HCT116 (cell line): ENCODE measurements at regions not wholly inside any gene's neighbourhood (a gene's known extent, or its start where the extent isn't known, plus 50 kb on each side); places are given as distances from the start of the nearest gene placed in this dataset.

Experiments
- ATAC-seq: fragments of 200-7000 bp; cut with Tn5 transposase; 2 replicates; pipeline ENCODE4 v1.9.1; 2020; ENCODE audit warnings: mild to moderate bottlenecking, moderate library complexity
- BruUV-seq: library from RNA; stranded (reverse); fragments of 400-500 nt; replicated peaks from 2 replicates; lab custom pipeline; 2021; lab: Mats Ljungman, UMichigan
- CTCF ChIA-PET: fragments of 300-600 bp; sonication (Branson Sonifier 250); formaldehyde crosslinking; loops from one replicate; lab custom pipeline; 2021; ENCODE audit warnings: antibody characterized with exemption; lab: Charles Lee
- POLR2A ChIA-PET: fragments of 300-600, 350-600 bp; sonication (Branson Sonifier 250); formaldehyde crosslinking; loops from one replicate; lab custom pipeline; 2021; ENCODE audit warnings: antibody characterized with exemption; lab: Charles Lee
- RAD21 ChIA-PET, 2 experiments: fragments of 300-600 bp; sonication (Branson Sonifier 250); formaldehyde crosslinking; loops; one replicate each; lab custom pipeline; 2023; ENCODE audit warnings: low total read pairs in 2 of 2; ENCODE audit not compliant: uncharacterized antibody in 2 of 2, unreplicated experiment in 2 of 2, low non-redundant PET in 1 of 2; lab: Charles Lee
- DNase-seq: peaks from one replicate; pipeline ENCODE4 v3.0.0-alpha.2; 2010; ENCODE audit warnings: low read depth, low spot score
- H2AFZ ChIP-seq: fragments of 200-600 bp; shearing (Covaris generic), sonication (generic); 2 replicates; pipeline ENCODE4 v1.6.1; 2017; ENCODE audit warnings: low read depth, mixed run types, mixed read lengths, antibody characterized with exemption, low read length; ENCODE audit not compliant: poor library complexity, severe bottlenecking
- H3K27ac ChIP-seq: 2 replicates; pipeline ENCODE4 v1.5.1; 2012; ENCODE audit warnings: low read depth, low read length
- H3K27me3 ChIP-seq: fragments of 200-600 bp; sonication (generic); 2 replicates; pipeline ENCODE4 v1.6.1; 2016; ENCODE audit warnings: mixed run types, low read length, mixed read lengths; ENCODE audit not compliant: insufficient read depth
- H3K36me3 ChIP-seq, 2 experiments: fragments of 200-500 bp in 1 of 2; fragments of 200-600 bp in 1 of 2; sonication (Bioruptor generic) in 1 of 2; sonication (generic) in 1 of 2; 2 replicates each; pipeline versions ENCODE4 v1.5.1 to v1.6.1; 2014 to 2016; ENCODE audit warnings: low read length in 2 of 2, inconsistent platforms in 1 of 2, mixed read lengths in 1 of 2, mixed run types in 1 of 2; ENCODE audit not compliant: insufficient read depth in 2 of 2, control insufficient read depth in 1 of 2
- H3K4me1 ChIP-seq, 2 experiments: fragments of 200-600 bp in 1 of 2; sonication (generic) in 1 of 2; 2 replicates each; pipeline versions ENCODE4 v1.5.1 to v1.6.1; 2012 to 2017; ENCODE audit warnings: low read length in 2 of 2, inconsistent platforms in 1 of 2, mild to moderate bottlenecking in 1 of 2, mixed read lengths in 1 of 2, mixed run types in 1 of 2, moderate library complexity in 1 of 2; ENCODE audit not compliant: insufficient read depth in 2 of 2, control insufficient read depth in 1 of 2
- H3K4me2 ChIP-seq: fragments of 200-600 bp; sonication (generic); 2 replicates; pipeline ENCODE4 v1.6.1; 2017; ENCODE audit warnings: mixed run types, low read length, mixed read lengths
- H3K4me3 ChIP-seq, 2 experiments: fragments of 200-600 bp in 1 of 2; sonication (generic) in 1 of 2; replicated peaks in 1 of 2; 2 replicates each; pipeline ENCODE4 v1.5.1; 2011 to 2016; ENCODE audit warnings: low read length in 2 of 2, control low read depth in 1 of 2, low read depth in 1 of 2, mild to moderate bottlenecking in 1 of 2, mixed read lengths in 1 of 2, mixed run types in 1 of 2
- H3K79me2 ChIP-seq: fragments of 200-600 bp; sonication (generic); 2 replicates; pipeline ENCODE4 v1.6.1; 2017; ENCODE audit warnings: mild to moderate bottlenecking, mixed run types, low read length, moderate library complexity, mixed read lengths; ENCODE audit not compliant: insufficient read depth
- H3K9ac ChIP-seq: fragments of 200-600 bp; sonication (generic); 2 replicates; pipeline ENCODE4 v1.6.1; 2016; ENCODE audit warnings: low read length, mixed read lengths
- H3K9me2 ChIP-seq: fragments of 200-600 bp; sonication (generic), shearing (Covaris generic); 2 replicates; pipeline ENCODE4 v1.6.1; 2017; ENCODE audit warnings: mixed run types, mild to moderate bottlenecking, moderate library complexity; ENCODE audit not compliant: insufficient read depth
- H3K9me3 ChIP-seq, 2 experiments: fragments of 200-500 bp in 1 of 2; fragments of 200-600 bp in 1 of 2; sonication (Bioruptor generic) in 1 of 2; sonication (generic) in 1 of 2; 2 replicates each; pipeline ENCODE4 v1.6.1; 2014 to 2017; ENCODE audit warnings: low read length in 2 of 2, mixed read lengths in 2 of 2, inconsistent platforms in 1 of 2, low read depth in 1 of 2, mild to moderate bottlenecking in 1 of 2, mixed run types in 1 of 2, moderate library complexity in 1 of 2; ENCODE audit not compliant: control insufficient read depth in 1 of 2, insufficient read depth in 1 of 2
- H4K20me1 ChIP-seq: fragments of 200-600 bp; sonication (generic), shearing (Covaris generic); 2 replicates; pipeline ENCODE4 v1.6.1; 2017; ENCODE audit warnings: mixed run types, mild to moderate bottlenecking, moderate library complexity; ENCODE audit not compliant: insufficient read depth
- ATF3 ChIP-seq: IDR thresholded peaks from 2 replicates; pipeline ENCODE4 v1.6.1; 2012
- CBX3 ChIP-seq: IDR thresholded peaks from 2 replicates; pipeline ENCODE4 v1.6.1; 2012; ENCODE audit warnings: low read depth
- CTCF ChIP-seq, 3 experiments: fragments of 200-600 bp in 1 of 3; sonication (generic) in 1 of 3; IDR thresholded peaks in 2 of 3; conservative IDR thresholded peaks in 1 of 3; 2 replicates each; pipeline ENCODE4 v1.5.1; 2012 to 2017; ENCODE audit warnings: low read depth in 2 of 3, low read length in 2 of 3, antibody characterized with exemption in 1 of 3, borderline replicate concordance in 1 of 3, control low read depth in 1 of 3, mild to moderate bottlenecking in 1 of 3, mixed read lengths in 1 of 3, mixed run types in 1 of 3, moderate library complexity in 1 of 3; ENCODE audit not compliant: insufficient read depth in 1 of 3
- EGR1 ChIP-seq: IDR thresholded peaks from 2 replicates; pipeline ENCODE4 v1.6.1; 2012; ENCODE audit warnings: low read depth
- ELF1 ChIP-seq: IDR thresholded peaks from 2 replicates; pipeline ENCODE4 v1.6.1; 2012; ENCODE audit warnings: low read depth, borderline replicate concordance
- EZH2 ChIP-seq: fragments of 200-600 bp; sonication (generic); IDR thresholded peaks from 2 replicates; pipeline ENCODE4 v1.6.1; 2017; ENCODE audit warnings: antibody characterized with exemption, mixed run types
- EZH2phosphoT487 ChIP-seq: fragments of 200-600 bp; IDR thresholded peaks from 2 replicates; pipeline ENCODE4 v1.6.1; 2018; ENCODE audit warnings: antibody characterized with exemption, borderline replicate concordance
- JUND ChIP-seq: IDR thresholded peaks from 2 replicates; pipeline ENCODE4 v1.6.1; 2012
- MAX ChIP-seq: IDR thresholded peaks from 2 replicates; pipeline ENCODE4 v1.6.1; 2012
- POLR2A ChIP-seq: IDR thresholded peaks from 2 replicates; pipeline ENCODE4 v1.7.0; 2011; ENCODE audit warnings: borderline replicate concordance; ENCODE audit not compliant: insufficient read depth, insufficient read length; ENCODE audit errors: extremely low read depth
- RAD21 ChIP-seq: IDR thresholded peaks from 2 replicates; pipeline ENCODE4 v1.6.1; 2012; ENCODE audit warnings: low read depth, mild to moderate bottlenecking
- SRF ChIP-seq: IDR thresholded peaks from 2 replicates; pipeline ENCODE4 v1.6.1; 2012; ENCODE audit warnings: low read depth
- TCF7L2 ChIP-seq: IDR thresholded peaks from 2 replicates; pipeline ENCODE4 v1.7.0; 2011; ENCODE audit warnings: borderline replicate concordance, inconsistent platforms; ENCODE audit not compliant: insufficient read depth, insufficient read length; ENCODE audit errors: extremely low read depth
- intact Hi-C: fragments of 100-400 bp; cut with micrococcal nuclease; formaldehyde crosslinking; loops from 2 replicates; pipeline ENCODE4 v1.10.0; 2022

GRCh38 chr7:131654668-131655326 lies 98.4 kb upstream of the PODXL start:
- RAD21 ChIA-PET = interaction anchor here in 1 of 2 experiments (1.2 kb wide), 1 partner anchor 109 kb away, joined by 3 read pairs; no protein-coding TSS in a partner anchor
- Histone ChIP-seq H3K9me3 (no peaks in the 10 kb centered on the region), H3K4me1 (peaks cover 0 to 24% of the 10 kb centered on the region in 2 experiments; a peak in 2 of 4 replicates), H3K79me2 (no peaks in the 10 kb centered on the region), H3K27ac (no peak overlapping the region), H3K27me3 (no peaks in the 10 kb centered on the region), H3K9ac (no peak overlapping the region), H4K20me1 (no peaks in the 10 kb centered on the region), H2AFZ (peak overlapping the region; percentile 77), H3K4me3 (no peak overlapping the region), H3K36me3 (no peaks in the 10 kb centered on the region), H3K4me2 (peak overlapping the region; percentile 38; the same call in 1 of the 2 replicates), H3K9me2 (no peaks in the 10 kb centered on the region)
- CTCF ChIA-PET = interaction anchor here (1.2 to 3.0 kb wide), 3 partner anchors 109 to 147 kb away, joined by 4 to 18 read pairs (median 11); no protein-coding TSS in a partner anchor
- BruUV-seq = no TSS peak
- no peak for TF ChIP-seq TCF7L2
- TF ChIP-seq RAD21 = peak; percentile 97
- no peak for TF ChIP-seq SRF
- no peak for TF ChIP-seq EGR1
- no peak for TF ChIP-seq CBX3
- no peak for TF ChIP-seq EZH2phosphoT487
- TF ChIP-seq MAX = no peak
- TF ChIP-seq CTCF (IDR thresholded peaks at IDR 0.05 in 2 of 3, conservative IDR thresholded peaks at IDR 0.05 in 1 of 3; ENCODE audit: borderline replicate concordance in 1 of 3, insufficient read depth in 1 of 3, low read depth in 2 of 3, low read length in 2 of 3) = peak; percentile 87 to 94 (median 93)
- TF ChIP-seq ELF1 = no peak
- TF ChIP-seq JUND = no peak
- TF ChIP-seq POLR2A = no peak
- TF ChIP-seq EZH2 = no peak
- TF ChIP-seq ATF3 = no peak
- ATAC-seq (peak; percentile 97), DNase-seq (peak; percentile 68)
- POLR2A ChIA-PET = no interaction called here
- intact Hi-C loops = loop anchor here (1.0 kb wide), 2 partner anchors 108 to 146 kb away; no protein-coding TSS in a partner anchor
